Muscle of leg (tissue), 3 donors: ENCODE measurements at regions not wholly inside any gene's neighbourhood (a gene's known extent, or its start where the extent isn't known, plus 50 kb on each side); places are given as distances from the start of the nearest gene placed in this dataset.

Experiments
- DNase-seq: peaks from one replicate; pipeline ENCODE4 v3.0.0; 2013
- H3K27ac ChIP-seq: one replicate; pipeline ENCODE4 v1.5.1; 2013; ENCODE audit warnings: mild to moderate bottlenecking, low read length, control low read depth
- H3K27me3 ChIP-seq: one replicate; pipeline ENCODE4 v1.6.1; 2013; ENCODE audit warnings: low read length; ENCODE audit not compliant: control insufficient read depth, insufficient read depth
- H3K36me3 ChIP-seq: one replicate; pipeline ENCODE4 v1.6.1; 2013; ENCODE audit warnings: low read length; ENCODE audit not compliant: control insufficient read depth, insufficient read depth
- H3K4me1 ChIP-seq: one replicate; pipeline ENCODE4 v1.6.1; 2013; ENCODE audit warnings: low read length; ENCODE audit not compliant: control insufficient read depth, insufficient read depth
- H3K4me3 ChIP-seq: one replicate; pipeline ENCODE4 v1.5.1; 2013; ENCODE audit warnings: low read length, control low read depth
- H3K9me3 ChIP-seq: replicated peaks from 2 replicates; pipeline ENCODE4 v1.6.1; 2013; ENCODE audit warnings: low read depth, low read length; ENCODE audit not compliant: control insufficient read depth
- WGBS: methylation state at CpG from one replicate; pipeline ENCODE4 v1.1.5; 2013; ENCODE audit warnings: missing lambda C conversion rate; ENCODE audit not compliant: insufficient coverage; 5-methylcytosine and 5-hydroxymethylcytosine counted together

DNA sequence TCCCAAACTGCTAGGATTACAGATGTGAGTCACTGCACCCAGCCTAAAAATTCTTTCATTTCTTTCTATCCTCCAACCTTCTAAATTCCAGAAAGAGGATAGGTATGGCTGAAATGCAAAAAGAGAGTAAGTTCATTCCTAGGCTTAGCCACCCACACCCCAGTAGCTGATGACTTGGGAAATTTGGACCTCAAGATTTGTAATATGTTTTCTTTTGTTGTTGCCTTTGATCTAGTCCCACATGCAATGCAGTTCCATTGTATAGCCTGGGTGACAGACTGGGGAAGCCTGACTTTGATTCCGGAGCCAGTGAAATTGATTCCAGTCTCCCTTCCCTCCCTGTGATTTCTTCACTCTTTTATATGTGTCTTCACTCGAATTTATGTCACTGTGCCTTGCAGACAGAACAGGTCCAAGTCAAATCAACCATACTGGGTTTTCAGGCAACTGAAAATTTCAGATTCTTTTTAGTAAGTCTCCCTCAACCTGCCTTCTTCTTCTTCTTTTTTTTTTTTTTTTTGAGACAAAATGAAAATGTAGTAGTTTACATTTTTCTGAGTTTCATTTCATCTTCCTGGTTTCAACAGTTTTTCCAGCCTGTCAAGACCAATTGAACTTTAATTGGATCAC lies 176.2 kb upstream of the RBPJ start:
- Histone ChIP-seq H3K27ac (peak overlapping the region; percentile 52), H3K9me3 (no peaks in the 10 kb centered on the region), H3K4me3 (no peak overlapping the region), H3K36me3 (no peaks in the 10 kb centered on the region), H3K27me3 (no peaks in the 10 kb centered on the region), H3K4me1 (peaks cover 28% of the 10 kb centered on the region)
- no peak for DNase-seq
- WGBS: 73% methylated on average over 1 of the region's 2 CpGs

DNA sequence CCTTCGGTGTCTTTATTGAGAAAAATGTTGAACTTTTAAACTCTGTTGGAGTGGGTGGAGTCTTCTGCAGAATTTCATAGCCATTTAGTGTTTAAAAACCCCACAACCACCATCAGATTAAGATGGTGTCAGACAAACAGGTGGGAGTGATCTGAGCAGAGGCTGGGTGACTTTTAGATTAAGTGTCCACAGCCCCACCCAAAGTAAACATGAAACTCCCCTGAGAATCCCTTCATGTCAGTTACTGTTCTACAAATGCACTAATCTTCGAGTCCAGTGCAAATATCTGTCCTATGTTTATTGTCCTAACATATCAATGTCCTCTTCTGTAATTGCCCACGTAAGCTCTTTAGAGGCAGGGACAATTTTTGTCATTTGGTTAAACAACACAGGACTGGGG lies 175.6 kb upstream of the RBPJ start:
- Histone ChIP-seq H3K27me3 (no peaks in the 10 kb centered on the region), H3K27ac (no peak overlapping the region), H3K9me3 (no peaks in the 10 kb centered on the region), H3K36me3 (no peaks in the 10 kb centered on the region), H3K4me1 (peaks cover 22% of the 10 kb centered on the region), H3K4me3 (no peak overlapping the region)
- no CpG with 5 or more reads among the region's 3 CpGs for WGBS
- DNase-seq: no peak

DNA sequence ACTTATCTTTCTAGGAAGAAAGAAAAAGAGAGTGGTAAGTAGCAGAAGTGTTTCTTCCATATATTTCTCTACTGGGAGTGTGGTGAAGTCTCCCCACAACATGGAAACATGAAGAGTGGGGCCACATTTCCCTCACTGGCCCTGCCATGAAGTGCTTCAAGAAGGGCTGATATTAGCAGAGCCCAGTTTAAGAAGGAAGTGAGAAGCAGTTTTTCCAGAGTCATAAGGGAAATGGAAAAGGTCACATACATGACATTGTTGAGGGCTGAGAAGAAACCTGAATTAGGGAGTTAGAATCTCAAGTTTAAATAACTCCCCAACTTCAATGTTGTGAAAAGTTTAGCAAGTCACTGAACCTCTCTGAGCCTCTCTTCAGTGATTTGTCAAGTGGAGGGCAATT lies 171.9 kb upstream of the RBPJ start:
- peak; percentile 57 for DNase-seq
- no peaks in the 10 kb centered on the region for H3K36me3 ChIP-seq
- H3K27ac ChIP-seq: no peak overlapping the region

DNA sequence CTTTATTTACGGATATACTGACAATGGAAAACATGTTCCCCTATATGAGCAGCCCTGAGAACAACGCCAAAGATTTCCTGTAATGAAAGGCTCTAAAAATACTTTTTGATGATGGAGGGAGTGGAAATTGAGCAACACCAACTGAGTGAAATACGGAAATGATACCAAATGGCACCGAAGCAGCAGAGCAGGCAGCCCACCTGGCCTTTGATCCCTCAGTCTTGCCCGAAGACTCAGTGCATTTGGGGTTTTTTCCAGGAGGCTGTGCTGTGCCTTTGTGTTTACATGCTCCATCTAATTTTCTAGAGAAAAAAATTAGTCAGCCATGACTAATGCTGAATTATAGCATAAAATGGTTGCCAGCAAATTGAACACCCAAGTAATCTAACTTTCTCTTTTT lies 169.9 kb upstream of the RBPJ start:
- Histone ChIP-seq H3K27me3 (no peaks in the 10 kb centered on the region), H3K9me3 (no peaks in the 10 kb centered on the region), H3K36me3 (no peaks in the 10 kb centered on the region), H3K4me1 (peaks cover 16% of the 10 kb centered on the region), H3K4me3 (no peak overlapping the region), H3K27ac (peak overlapping the region; percentile 81)
- whole genome bisulfite sequencing: no CpG with 5 or more reads among the region's 5 CpGs
- DNase-seq: peak; percentile 82

More for the DNA sequence above, 171.9 kb upstream of the RBPJ start:
- Histone ChIP-seq H3K9me3 (no peaks in the 10 kb centered on the region), H3K4me1 (peaks cover 18% of the 10 kb centered on the region), H3K4me3 (no peak overlapping the region), H3K27me3 (no peaks in the 10 kb centered on the region)

- Histone ChIP-seq H3K4me3 (no peak overlapping the region), H3K9me3 (no peaks in the 10 kb centered on the region), H3K27ac (peak overlapping the region; percentile 81), H3K27me3 (no peaks in the 10 kb centered on the region), H3K4me1 (peaks cover 16% of the 10 kb centered on the region), H3K36me3 (no peaks in the 10 kb centered on the region)
- WGBS: no CpG with 5 or more reads among the region's 7 CpGs
- DNase-seq: peak; percentile 96
Measured at GRCh38 chr4:26151615-26152014, 169.2 kb upstream of the RBPJ start.

DNA sequence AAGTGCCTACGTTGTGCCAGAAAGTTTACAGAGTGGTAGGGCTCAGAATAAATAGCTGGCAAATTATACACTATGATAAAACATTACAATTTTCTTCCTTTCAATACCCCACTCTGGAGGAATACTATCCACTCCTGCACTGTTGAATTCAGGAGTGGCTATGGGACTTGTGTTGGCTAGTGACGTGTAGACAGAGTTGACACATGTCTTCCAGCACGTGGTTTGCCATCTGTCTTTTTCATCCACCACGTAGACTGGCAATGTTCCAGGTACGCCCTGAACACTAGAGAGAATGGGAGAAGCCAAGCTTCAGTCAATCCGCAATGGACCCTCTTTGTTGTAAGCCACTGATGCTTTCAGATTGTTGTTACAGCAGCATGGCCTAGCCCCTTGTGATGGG lies 168.8 kb upstream of the RBPJ start:
- Histone ChIP-seq H3K27me3 (no peaks in the 10 kb centered on the region), H3K4me1 (peaks cover 16% of the 10 kb centered on the region), H3K4me3 (no peak overlapping the region), H3K36me3 (no peaks in the 10 kb centered on the region), H3K9me3 (no peaks in the 10 kb centered on the region), H3K27ac (peak overlapping the region; percentile 81)
- DNase-seq: peak; percentile 74
- WGBS: 65% methylated on average over 2 of the region's 6 CpGs

DNA sequence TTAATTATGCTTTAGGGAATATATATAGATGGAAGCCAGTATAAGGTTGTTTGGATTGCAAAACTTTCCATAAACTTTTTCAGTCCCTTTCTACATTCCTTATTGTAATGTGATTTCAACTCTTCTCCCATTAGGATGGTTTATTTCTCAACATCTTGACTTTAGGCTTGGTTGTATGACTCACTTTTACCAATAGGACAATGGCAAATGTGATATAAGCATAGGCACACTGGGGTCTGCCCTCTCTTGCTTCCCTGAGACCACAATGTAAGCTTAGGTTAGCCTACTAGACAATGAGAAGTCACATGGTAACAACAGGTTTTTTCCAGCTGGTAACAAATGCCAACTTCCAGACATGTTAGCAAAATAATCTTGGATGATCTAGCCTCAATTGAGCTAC lies 163.3 kb upstream of the RBPJ start:
- no peaks in the 10 kb centered on the region for H3K36me3 ChIP-seq
- no peak overlapping the region for H3K4me3 ChIP-seq
- DNase-seq: no peak
- no peaks in the 10 kb centered on the region for H3K27me3 ChIP-seq
- H3K4me1 ChIP-seq: peaks cover 3% of the 10 kb centered on the region
- H3K27ac ChIP-seq: no peak overlapping the region
- H3K9me3 ChIP-seq: no peaks in the 10 kb centered on the region

- DNase-seq: no peak
- Histone ChIP-seq H3K4me1 (peaks cover 3% of the 10 kb centered on the region), H3K4me3 (no peak overlapping the region), H3K36me3 (no peaks in the 10 kb centered on the region), H3K9me3 (no peaks in the 10 kb centered on the region), H3K27me3 (no peaks in the 10 kb centered on the region), H3K27ac (no peak overlapping the region)
- WGBS: no CpG with 5 or more reads among the region's 3 CpGs
Measured at GRCh38 chr4:26160591-26160990, 160.2 kb upstream of the RBPJ start.

GRCh38 chr4:26161030-26161824 lies 159.6 kb upstream of the RBPJ start:
- no peaks in the 10 kb centered on the region for H3K9me3 ChIP-seq
- no peaks in the 10 kb centered on the region for H3K36me3 ChIP-seq
- H3K4me1 ChIP-seq: peaks cover 3% of the 10 kb centered on the region
- peak; percentile 65 for DNase-seq
- H3K27ac ChIP-seq: no peak overlapping the region
- H3K4me3 ChIP-seq: no peak overlapping the region
- WGBS: no CpG with 5 or more reads among the region's 5 CpGs
- no peaks in the 10 kb centered on the region for H3K27me3 ChIP-seq

GRCh38 chr4:26162101-26162500 lies 158.7 kb upstream of the RBPJ start:
- Histone ChIP-seq H3K4me3 (no peak overlapping the region), H3K4me1 (peaks cover 3% of the 10 kb centered on the region), H3K36me3 (no peaks in the 10 kb centered on the region), H3K9me3 (no peaks in the 10 kb centered on the region), H3K27ac (no peak overlapping the region), H3K27me3 (no peaks in the 10 kb centered on the region)
- DNase-seq: no peak
- 100% methylated on average over 2 of the region's 4 CpGs for WGBS
